GM23338 (cell line): ENCODE measurements at regions not wholly inside any gene's neighbourhood (a gene's known extent, or its start where the extent isn't known, plus 50 kb on each side); places are given as distances from the start of the nearest gene placed in this dataset.

Experiments used
- CREB1 ChIP-seq: fragments of 250-450 bp; sonication (Bioruptor Pico); IDR thresholded peaks from 2 replicates; pipeline ENCODE4 v1.5.0; 2020; ENCODE audit warnings: low read depth, mild to moderate bottlenecking, moderate library complexity
- ETS1 ChIP-seq: IDR thresholded peaks from 2 replicates; pipeline ENCODE4 v1.6.1; 2016; ENCODE audit warnings: antibody characterized with exemption
- EZH2 ChIP-seq: fragments of 200-600 bp; sonication (generic); IDR thresholded peaks from one replicate; pipeline ENCODE4 v1.8.0; 2017; ENCODE audit warnings: antibody characterized with exemption, mild to moderate bottlenecking, low read depth; ENCODE audit not compliant: unreplicated experiment
- EZH2phosphoT487 ChIP-seq: fragments of 200-600 bp; sonication (generic); IDR thresholded peaks from one replicate; pipeline ENCODE4 v1.8.1; 2018; ENCODE audit warnings: antibody characterized with exemption; ENCODE audit not compliant: unreplicated experiment
- JUNB ChIP-seq: IDR thresholded peaks from one replicate; pipeline ENCODE4 v1.6.1; 2016; ENCODE audit warnings: antibody characterized with exemption; ENCODE audit not compliant: unreplicated experiment
- POLR2AphosphoS5 ChIP-seq: IDR thresholded peaks from 2 replicates; pipeline ENCODE4 v1.6.1; 2016; ENCODE audit warnings: antibody characterized with exemption, low read depth
- REST ChIP-seq: IDR thresholded peaks from one replicate; pipeline ENCODE4 v1.6.1; 2018; ENCODE audit warnings: antibody characterized with exemption; ENCODE audit not compliant: unreplicated experiment
- STAT1 ChIP-seq: IDR thresholded peaks from one replicate; pipeline ENCODE4 v1.6.1; 2016; ENCODE audit warnings: antibody characterized with exemption; ENCODE audit not compliant: unreplicated experiment
- ZNF331 ChIP-seq: fragments of 250-450 bp; sonication (Bioruptor Pico); IDR thresholded peaks from 2 replicates; pipeline ENCODE4 v1.5.0; 2020; ENCODE audit warnings: low read depth, mild to moderate bottlenecking, moderate library complexity
- ZNF462 ChIP-seq: fragments of 250-450 bp; sonication (Bioruptor Pico); IDR thresholded peaks from 2 replicates; pipeline ENCODE4 v1.5.0; 2020; ENCODE audit warnings: mild to moderate bottlenecking, moderate library complexity
- TF ChIP-seq, protein P1 (sequence below), 2 experiments: fragments of 200-600 bp in 1 of 2; sonication (generic) in 1 of 2; conservative IDR thresholded peaks; 2 replicates each; pipeline versions ENCODE4 v1.5.1 to v1.6.1; 2016 to 2017; ENCODE audit warnings: antibody characterized with exemption in 2 of 2, low read depth in 2 of 2, mild to moderate bottlenecking in 2 of 2, moderate library complexity in 1 of 2

DNA sequence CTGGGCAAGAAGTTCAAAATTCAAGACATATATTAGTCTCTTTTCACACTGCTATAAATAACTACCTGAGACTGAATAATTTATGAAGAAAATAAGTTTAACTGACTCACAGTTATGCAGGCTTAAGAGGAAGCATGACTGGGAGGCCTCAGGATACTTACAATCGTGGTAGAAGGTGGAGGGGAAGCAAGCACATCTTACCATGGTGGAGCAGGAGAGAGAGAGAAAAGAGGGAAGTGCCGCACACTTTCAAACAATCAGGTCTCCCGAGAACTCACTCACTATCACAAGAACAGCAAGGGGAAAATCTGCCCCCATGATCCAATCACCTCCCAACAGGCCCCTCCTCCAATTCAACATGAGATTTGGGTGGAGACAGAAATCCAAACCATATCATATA is 273.3 kb upstream of the RASGEF1B start:
- TF ChIP-seq, protein P1, sequence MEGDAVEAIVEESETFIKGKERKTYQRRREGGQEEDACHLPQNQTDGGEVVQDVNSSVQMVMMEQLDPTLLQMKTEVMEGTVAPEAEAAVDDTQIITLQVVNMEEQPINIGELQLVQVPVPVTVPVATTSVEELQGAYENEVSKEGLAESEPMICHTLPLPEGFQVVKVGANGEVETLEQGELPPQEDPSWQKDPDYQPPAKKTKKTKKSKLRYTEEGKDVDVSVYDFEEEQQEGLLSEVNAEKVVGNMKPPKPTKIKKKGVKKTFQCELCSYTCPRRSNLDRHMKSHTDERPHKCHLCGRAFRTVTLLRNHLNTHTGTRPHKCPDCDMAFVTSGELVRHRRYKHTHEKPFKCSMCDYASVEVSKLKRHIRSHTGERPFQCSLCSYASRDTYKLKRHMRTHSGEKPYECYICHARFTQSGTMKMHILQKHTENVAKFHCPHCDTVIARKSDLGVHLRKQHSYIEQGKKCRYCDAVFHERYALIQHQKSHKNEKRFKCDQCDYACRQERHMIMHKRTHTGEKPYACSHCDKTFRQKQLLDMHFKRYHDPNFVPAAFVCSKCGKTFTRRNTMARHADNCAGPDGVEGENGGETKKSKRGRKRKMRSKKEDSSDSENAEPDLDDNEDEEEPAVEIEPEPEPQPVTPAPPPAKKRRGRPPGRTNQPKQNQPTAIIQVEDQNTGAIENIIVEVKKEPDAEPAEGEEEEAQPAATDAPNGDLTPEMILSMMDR (conservative IDR thresholded peaks at IDR 0.05; ENCODE audit: low read depth in 2 of 2): no peak
- TF ChIP-seq CREB1 (CRISPR knock-in tag) (no peak), EZH2 (no peak), POLR2AphosphoS5 (no peak), REST (no peak), ETS1 (no peak), ZNF331 (no peak), JUNB (no peak), EZH2phosphoT487 (no peak), STAT1 (no peak), ZNF462 (CRISPR knock-in tag) (no peak)
